ENCODE measurements at regions not wholly inside any gene's neighbourhood (a gene's known extent, or its start where the extent isn't known, plus 50 kb on each side); places are given as distances from the start of the nearest gene placed in this dataset.

DNA sequence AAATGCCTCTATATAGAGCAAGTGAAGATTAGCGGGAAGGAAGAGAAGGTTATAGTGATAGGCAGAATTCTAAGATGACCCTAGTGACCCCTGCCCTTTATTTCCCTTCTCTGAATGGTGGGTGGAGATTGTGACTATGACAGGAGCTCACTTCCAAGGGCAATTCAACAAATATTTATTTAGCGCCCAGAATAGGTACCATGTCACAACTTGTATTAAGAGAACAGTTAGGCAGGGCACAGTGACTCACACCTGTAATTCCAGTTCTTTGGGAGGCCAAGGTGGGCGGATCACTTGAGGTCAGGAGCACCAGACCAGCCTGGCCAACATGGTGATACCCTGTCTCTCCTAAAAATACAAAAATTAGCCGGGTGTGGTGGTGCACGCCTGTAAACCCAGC lies 236.0 kb upstream of the POGK start:
- no peak for TF ChIP-seq ZFP3 (CRISPR knock-in tag; IDR thresholded peaks at IDR 0.05)
- TF ChIP-seq PATZ1 (CRISPR knock-in tag; IDR thresholded peaks at IDR 0.05; ENCODE audit: borderline replicate concordance), result no peak
- TF ChIP-seq, protein P1, sequence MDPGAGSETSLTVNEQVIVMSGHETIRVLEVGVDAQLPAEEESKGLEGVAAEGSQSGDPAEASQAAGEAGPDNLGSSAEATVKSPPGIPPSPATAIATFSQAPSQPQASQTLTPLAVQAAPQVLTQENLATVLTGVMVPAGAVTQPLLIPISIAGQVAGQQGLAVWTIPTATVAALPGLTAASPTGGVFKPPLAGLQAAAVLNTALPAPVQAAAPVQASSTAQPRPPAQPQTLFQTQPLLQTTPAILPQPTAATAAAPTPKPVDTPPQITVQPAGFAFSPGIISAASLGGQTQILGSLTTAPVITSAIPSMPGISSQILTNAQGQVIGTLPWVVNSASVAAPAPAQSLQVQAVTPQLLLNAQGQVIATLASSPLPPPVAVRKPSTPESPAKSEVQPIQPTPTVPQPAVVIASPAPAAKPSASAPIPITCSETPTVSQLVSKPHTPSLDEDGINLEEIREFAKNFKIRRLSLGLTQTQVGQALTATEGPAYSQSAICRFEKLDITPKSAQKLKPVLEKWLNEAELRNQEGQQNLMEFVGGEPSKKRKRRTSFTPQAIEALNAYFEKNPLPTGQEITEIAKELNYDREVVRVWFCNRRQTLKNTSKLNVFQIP (CRISPR knock-in tag; IDR thresholded peaks at IDR 0.05; ENCODE audit: borderline replicate concordance, low read depth), result no peak
- TF ChIP-seq ZNF70 (CRISPR knock-in tag; IDR thresholded peaks at IDR 0.05), result no peak
- no peak for TF ChIP-seq ZNF8 (CRISPR knock-in tag; IDR thresholded peaks at IDR 0.05)
- TF ChIP-seq CSDC2 (CRISPR knock-in tag; IDR thresholded peaks at IDR 0.05), result no peak
- TF ChIP-seq ESRRG (CRISPR knock-in tag; IDR thresholded peaks at IDR 0.05), result no peak
- TF ChIP-seq TSHZ2 (CRISPR knock-in tag; IDR thresholded peaks at IDR 0.05), result no peak
- no peak for TF ChIP-seq RARB (CRISPR knock-in tag; IDR thresholded peaks at IDR 0.05)
- TF ChIP-seq OSR1 (CRISPR knock-in tag; IDR thresholded peaks at IDR 0.05), result no peak
- no peak for TF ChIP-seq GLIS3 (CRISPR knock-in tag; IDR thresholded peaks at IDR 0.05)
- TF ChIP-seq ZNF565 (CRISPR knock-in tag; conservative IDR thresholded peaks at IDR 0.05; ENCODE audit: low read depth), result no peak
- TF ChIP-seq ZC3H10 (CRISPR knock-in tag; IDR thresholded peaks at IDR 0.05), result no peak
- no peak for TF ChIP-seq TCF4 (CRISPR knock-in tag; IDR thresholded peaks at IDR 0.05; ENCODE audit: borderline replicate concordance)
- no peak for TF ChIP-seq CSRNP3 (CRISPR knock-in tag; IDR thresholded peaks at IDR 0.05)
- TF ChIP-seq TOX (CRISPR knock-in tag; IDR thresholded peaks at IDR 0.05; ENCODE audit: borderline replicate concordance), result no peak
- TF ChIP-seq BACH2 (CRISPR knock-in tag; IDR thresholded peaks at IDR 0.05; ENCODE audit: borderline replicate concordance), result no peak
- TF ChIP-seq PPARA (CRISPR knock-in tag; IDR thresholded peaks at IDR 0.05; ENCODE audit: borderline replicate concordance), result no peak
- TF ChIP-seq ZFP30 (CRISPR knock-in tag; IDR thresholded peaks at IDR 0.05), result no peak
- no peak for TF ChIP-seq ISL1 (CRISPR knock-in tag; IDR thresholded peaks at IDR 0.05)
- no peak for ATAC-seq

- ATAC-seq, result no peak
- no peak for TF ChIP-seq TSHZ2 (CRISPR knock-in tag; IDR thresholded peaks at IDR 0.05)
- no peak for TF ChIP-seq PPARA (CRISPR knock-in tag; IDR thresholded peaks at IDR 0.05; ENCODE audit: borderline replicate concordance)
- no peak for TF ChIP-seq ZC3H10 (CRISPR knock-in tag; IDR thresholded peaks at IDR 0.05)
- no peak for TF ChIP-seq BACH2 (CRISPR knock-in tag; IDR thresholded peaks at IDR 0.05; ENCODE audit: borderline replicate concordance)
- no peak for TF ChIP-seq ZNF565 (CRISPR knock-in tag; conservative IDR thresholded peaks at IDR 0.05; ENCODE audit: low read depth)
- no peak for TF ChIP-seq ZFP3 (CRISPR knock-in tag; IDR thresholded peaks at IDR 0.05)
- TF ChIP-seq ESRRG (CRISPR knock-in tag; IDR thresholded peaks at IDR 0.05), result no peak
- TF ChIP-seq, protein P1 (CRISPR knock-in tag; IDR thresholded peaks at IDR 0.05; ENCODE audit: borderline replicate concordance, low read depth), result no peak
- TF ChIP-seq PATZ1 (CRISPR knock-in tag; IDR thresholded peaks at IDR 0.05; ENCODE audit: borderline replicate concordance), result no peak
- TF ChIP-seq CSRNP3 (CRISPR knock-in tag; IDR thresholded peaks at IDR 0.05), result no peak
- no peak for TF ChIP-seq OSR1 (CRISPR knock-in tag; IDR thresholded peaks at IDR 0.05)
- TF ChIP-seq, protein P2, sequence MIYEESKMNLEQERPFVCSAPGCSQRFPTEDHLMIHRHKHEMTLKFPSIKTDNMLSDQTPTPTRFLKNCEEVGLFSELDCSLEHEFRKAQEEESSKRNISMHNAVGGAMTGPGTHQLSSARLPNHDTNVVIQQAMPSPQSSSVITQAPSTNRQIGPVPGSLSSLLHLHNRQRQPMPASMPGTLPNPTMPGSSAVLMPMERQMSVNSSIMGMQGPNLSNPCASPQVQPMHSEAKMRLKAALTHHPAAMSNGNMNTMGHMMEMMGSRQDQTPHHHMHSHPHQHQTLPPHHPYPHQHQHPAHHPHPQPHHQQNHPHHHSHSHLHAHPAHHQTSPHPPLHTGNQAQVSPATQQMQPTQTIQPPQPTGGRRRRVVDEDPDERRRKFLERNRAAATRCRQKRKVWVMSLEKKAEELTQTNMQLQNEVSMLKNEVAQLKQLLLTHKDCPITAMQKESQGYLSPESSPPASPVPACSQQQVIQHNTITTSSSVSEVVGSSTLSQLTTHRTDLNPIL (CRISPR knock-in tag; IDR thresholded peaks at IDR 0.05; ENCODE audit: low read depth), result no peak
- no peak for TF ChIP-seq TOX (CRISPR knock-in tag; IDR thresholded peaks at IDR 0.05; ENCODE audit: borderline replicate concordance)
- TF ChIP-seq GLIS3 (CRISPR knock-in tag; IDR thresholded peaks at IDR 0.05), result no peak
These were observed 234.1 kb upstream of the POGK start for GRCh38 chr1:166605137-166605536.

All from SK-N-SH treated with all-trans-retinoic acid at 6 μM for 48 hours (cell line).